ENCODE measurements at regions not wholly inside any gene's neighbourhood (a gene's known extent, or its start where the extent isn't known, plus 50 kb on each side); places are given as distances from the start of the nearest gene placed in this dataset.
"Not testable (repeated sequence)": the region's sequence is repeated elsewhere in the genome, so short reads cannot be mapped to it uniquely, and the experiment has no call there.

DNA sequence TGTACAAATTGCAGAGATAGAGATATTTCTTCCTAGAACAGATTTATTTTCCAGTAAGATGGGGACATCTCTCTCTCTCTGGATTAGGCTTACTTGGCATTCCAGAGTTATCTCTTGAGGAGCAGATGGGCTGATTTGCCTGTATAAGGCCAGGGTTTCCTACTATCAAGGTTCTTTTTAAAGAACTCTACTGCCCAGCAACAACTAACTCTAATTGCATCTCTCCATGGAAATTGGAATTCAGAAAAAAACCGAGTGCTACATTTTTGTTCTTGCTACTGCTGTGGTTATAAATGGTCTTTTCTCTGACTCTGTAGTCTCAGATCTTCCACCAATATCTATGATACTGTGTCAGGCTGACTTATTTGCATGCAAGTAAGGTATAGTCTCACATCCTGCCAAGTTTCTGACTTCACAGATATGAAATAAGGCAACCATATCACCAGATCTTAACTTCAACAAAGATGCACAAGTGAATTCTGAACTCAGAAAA lies 161.1 kb downstream of the CRPPA start:
- Mint-ChIP-seq H3K4me1 (ENCODE audit: low read depth) (no peaks in the 10 kb centered on the region), H3K4me3 (no peak overlapping the region), H3K36me3 (ENCODE audit: low read depth) (no peaks in the 10 kb centered on the region), H3K9me3 (no peaks in the 10 kb centered on the region), H3K27ac (no peak overlapping the region), H3K27me3 (ENCODE audit: insufficient read depth) (no peaks in the 10 kb centered on the region)
- intact Hi-C loops (cut with micrococcal nuclease): no loop called here
- no peak for DNase-seq (ENCODE audit: low spot score)

- intact Hi-C loops (cut with micrococcal nuclease); H3K4me3 Mint-ChIP-seq; H3K36me3 Mint-ChIP-seq (ENCODE audit: low read depth); H3K27me3 Mint-ChIP-seq (ENCODE audit: insufficient read depth); H3K27ac Mint-ChIP-seq; H3K4me1 Mint-ChIP-seq (ENCODE audit: low read depth); DNase-seq (ENCODE audit: low spot score); H3K9me3 Mint-ChIP-seq: not testable (repeated sequence)
Observed at GRCh38 chr7:16256419-16256818, 164.9 kb downstream of the CRPPA start.

GRCh38 chr7:16255952-16256351 lies 165.4 kb downstream of the CRPPA start:
- DNase-seq (ENCODE audit: low spot score); H3K27me3 Mint-ChIP-seq (ENCODE audit: insufficient read depth); H3K36me3 Mint-ChIP-seq (ENCODE audit: low read depth); intact Hi-C loops (cut with micrococcal nuclease); H3K4me1 Mint-ChIP-seq (ENCODE audit: low read depth); H3K9me3 Mint-ChIP-seq; H3K4me3 Mint-ChIP-seq; H3K27ac Mint-ChIP-seq: not testable (repeated sequence)

DNA sequence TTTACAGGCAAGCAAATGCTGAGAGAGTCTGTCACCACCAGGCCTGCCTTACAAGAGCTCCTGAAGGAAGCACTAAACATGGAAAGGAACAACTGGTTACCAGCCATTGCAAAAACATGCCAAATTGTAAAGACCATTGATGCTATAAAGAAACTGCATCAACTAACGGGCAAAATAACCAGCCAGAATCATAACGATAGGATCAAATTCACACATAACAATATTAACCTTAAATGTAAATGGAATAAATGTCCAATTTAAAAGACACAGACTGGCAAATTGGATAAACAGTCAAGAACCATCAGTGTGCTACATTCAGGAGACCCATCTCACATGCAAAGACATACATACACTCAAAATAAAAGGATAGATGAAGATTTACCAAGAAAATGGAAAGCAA lies 170.7 kb downstream of the CRPPA start:
- DNase-seq (ENCODE audit: low spot score); intact Hi-C loops (cut with micrococcal nuclease); H3K27ac Mint-ChIP-seq; H3K4me3 Mint-ChIP-seq; H3K27me3 Mint-ChIP-seq (ENCODE audit: insufficient read depth); H3K4me1 Mint-ChIP-seq (ENCODE audit: low read depth); H3K36me3 Mint-ChIP-seq (ENCODE audit: low read depth): not testable (repeated sequence)
- H3K9me3 Mint-ChIP-seq: peaks cover 11% of the 10 kb centered on the region

DNA sequence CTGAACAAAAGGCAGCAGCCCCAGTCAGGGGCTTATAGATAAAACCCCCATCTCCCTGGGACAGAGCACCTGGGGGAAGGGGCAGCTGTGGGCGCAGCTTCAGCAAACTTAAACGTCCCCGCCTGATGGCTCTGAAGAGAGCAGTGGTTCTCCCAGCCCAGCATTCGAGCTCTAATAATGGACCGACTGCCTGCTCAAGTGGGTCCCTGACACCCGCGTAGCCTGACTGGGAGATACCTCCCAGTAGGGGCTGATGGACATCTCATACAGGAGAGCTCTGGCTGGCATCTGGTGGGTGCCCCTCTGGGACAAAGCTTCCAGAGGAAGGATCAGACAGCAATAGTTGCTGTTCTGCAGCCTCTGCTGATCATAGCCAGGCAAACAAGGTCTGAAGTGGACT lies 172.1 kb downstream of the CRPPA start:
- intact Hi-C loops (cut with micrococcal nuclease); H3K4me1 Mint-ChIP-seq (ENCODE audit: low read depth); H3K27ac Mint-ChIP-seq; H3K4me3 Mint-ChIP-seq; H3K27me3 Mint-ChIP-seq (ENCODE audit: insufficient read depth); DNase-seq (ENCODE audit: low spot score); H3K9me3 Mint-ChIP-seq; H3K36me3 Mint-ChIP-seq (ENCODE audit: low read depth): not testable (repeated sequence)

DNA sequence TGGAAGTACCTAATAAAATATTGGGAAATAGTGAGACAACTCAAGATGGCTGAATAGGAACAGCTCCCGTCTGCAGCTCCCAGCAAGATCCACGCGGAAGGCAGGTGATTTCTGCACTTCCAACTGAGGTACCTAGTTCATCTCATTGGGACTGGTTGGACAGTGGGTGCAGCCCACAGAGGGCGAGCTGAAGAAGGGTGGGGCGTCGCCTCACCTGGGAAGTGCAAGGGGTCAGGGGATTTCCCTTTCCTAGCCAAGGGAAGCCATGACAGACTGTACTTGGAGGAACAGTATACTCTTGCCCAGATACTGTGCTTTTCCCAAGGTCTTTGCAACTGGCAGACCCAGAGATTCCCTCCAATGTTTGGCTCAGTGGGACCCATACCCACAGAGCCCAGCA lies 172.8 kb downstream of the CRPPA start:
- H3K4me3 Mint-ChIP-seq; H3K4me1 Mint-ChIP-seq (ENCODE audit: low read depth); H3K27ac Mint-ChIP-seq; H3K27me3 Mint-ChIP-seq (ENCODE audit: insufficient read depth); intact Hi-C loops (cut with micrococcal nuclease); H3K9me3 Mint-ChIP-seq; H3K36me3 Mint-ChIP-seq (ENCODE audit: low read depth); DNase-seq (ENCODE audit: low spot score): not testable (repeated sequence)

GRCh38 chr7:16244469-16244868 lies 176.9 kb downstream of the CRPPA start:
- intact Hi-C loops (cut with micrococcal nuclease): no loop called here
- DNase-seq (ENCODE audit: low spot score): no peak
- no peak overlapping the region for H3K27ac Mint-ChIP-seq
- H3K9me3 Mint-ChIP-seq: peaks cover 3% of the 10 kb centered on the region
- H3K36me3 Mint-ChIP-seq (ENCODE audit: low read depth): no peaks in the 10 kb centered on the region
- H3K27me3 Mint-ChIP-seq (ENCODE audit: insufficient read depth): no peaks in the 10 kb centered on the region
- H3K4me3 Mint-ChIP-seq: no peak overlapping the region
- no peaks in the 10 kb centered on the region for H3K4me1 Mint-ChIP-seq (ENCODE audit: low read depth)

- DNase-seq (ENCODE audit: low spot score): no peak
- Mint-ChIP-seq H3K27ac (no peak overlapping the region), H3K4me3 (no peak overlapping the region), H3K9me3 (no peaks in the 10 kb centered on the region), H3K36me3 (ENCODE audit: low read depth) (no peaks in the 10 kb centered on the region), H3K27me3 (ENCODE audit: insufficient read depth) (no peaks in the 10 kb centered on the region), H3K4me1 (ENCODE audit: low read depth) (no peaks in the 10 kb centered on the region)
- intact Hi-C loops (cut with micrococcal nuclease): no loop called here
Observed at GRCh38 chr7:16242920-16243319, 178.4 kb downstream of the CRPPA start.

DNA sequence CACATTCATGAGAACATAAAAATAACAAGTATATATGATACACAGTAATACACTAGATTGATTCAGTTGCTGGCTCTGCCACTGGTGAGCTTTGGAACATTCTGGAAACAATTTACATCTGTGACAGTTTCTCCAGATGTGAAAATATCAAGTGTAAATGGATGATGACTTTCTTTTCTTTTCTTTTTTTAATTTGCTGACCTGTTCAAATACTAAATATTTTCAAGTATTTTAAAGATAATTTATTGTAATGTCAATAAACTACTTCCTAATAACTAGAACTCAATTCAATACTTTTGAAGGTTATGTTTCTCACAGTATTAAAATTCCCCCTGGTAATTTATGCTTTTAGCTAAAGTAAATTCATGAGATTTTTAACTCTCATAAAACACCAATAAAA lies 180.3 kb downstream of the CRPPA start:
- no peak overlapping the region for H3K4me3 Mint-ChIP-seq
- H3K36me3 Mint-ChIP-seq (ENCODE audit: low read depth): no peaks in the 10 kb centered on the region
- intact Hi-C loops (cut with micrococcal nuclease): no loop called here
- no peaks in the 10 kb centered on the region for H3K27me3 Mint-ChIP-seq (ENCODE audit: insufficient read depth)
- H3K27ac Mint-ChIP-seq: no peak overlapping the region
- no peak for DNase-seq (ENCODE audit: low spot score)
- H3K4me1 Mint-ChIP-seq (ENCODE audit: low read depth): no peaks in the 10 kb centered on the region
- no peaks in the 10 kb centered on the region for H3K9me3 Mint-ChIP-seq

DNA sequence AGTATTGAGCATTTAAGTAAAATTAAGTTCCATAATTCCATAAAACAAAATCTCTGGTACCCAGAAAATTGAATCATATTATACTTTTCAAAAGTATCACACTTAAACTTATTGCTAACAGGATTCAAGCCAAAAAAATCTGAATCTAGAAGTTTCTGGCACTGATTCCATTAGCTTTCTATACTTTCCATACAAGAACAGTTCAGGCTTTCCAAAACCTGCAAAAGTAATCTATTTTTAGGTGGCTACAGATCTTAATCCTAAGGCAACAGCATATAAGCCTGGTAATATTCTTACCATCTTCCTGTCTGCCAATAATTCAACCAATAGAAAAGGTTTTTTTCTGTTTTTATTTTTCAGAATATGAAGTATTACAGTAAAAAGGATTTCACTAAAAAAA lies 185.0 kb downstream of the CRPPA start:
- H3K9me3 Mint-ChIP-seq: no peaks in the 10 kb centered on the region
- H3K4me3 Mint-ChIP-seq: no peak overlapping the region
- no peak overlapping the region for H3K27ac Mint-ChIP-seq
- no peaks in the 10 kb centered on the region for H3K4me1 Mint-ChIP-seq (ENCODE audit: low read depth)
- no peaks in the 10 kb centered on the region for H3K27me3 Mint-ChIP-seq (ENCODE audit: insufficient read depth)
- no peaks in the 10 kb centered on the region for H3K36me3 Mint-ChIP-seq (ENCODE audit: low read depth)
- DNase-seq (ENCODE audit: low spot score): no peak
- intact Hi-C loops (cut with micrococcal nuclease): no loop called here

DNA sequence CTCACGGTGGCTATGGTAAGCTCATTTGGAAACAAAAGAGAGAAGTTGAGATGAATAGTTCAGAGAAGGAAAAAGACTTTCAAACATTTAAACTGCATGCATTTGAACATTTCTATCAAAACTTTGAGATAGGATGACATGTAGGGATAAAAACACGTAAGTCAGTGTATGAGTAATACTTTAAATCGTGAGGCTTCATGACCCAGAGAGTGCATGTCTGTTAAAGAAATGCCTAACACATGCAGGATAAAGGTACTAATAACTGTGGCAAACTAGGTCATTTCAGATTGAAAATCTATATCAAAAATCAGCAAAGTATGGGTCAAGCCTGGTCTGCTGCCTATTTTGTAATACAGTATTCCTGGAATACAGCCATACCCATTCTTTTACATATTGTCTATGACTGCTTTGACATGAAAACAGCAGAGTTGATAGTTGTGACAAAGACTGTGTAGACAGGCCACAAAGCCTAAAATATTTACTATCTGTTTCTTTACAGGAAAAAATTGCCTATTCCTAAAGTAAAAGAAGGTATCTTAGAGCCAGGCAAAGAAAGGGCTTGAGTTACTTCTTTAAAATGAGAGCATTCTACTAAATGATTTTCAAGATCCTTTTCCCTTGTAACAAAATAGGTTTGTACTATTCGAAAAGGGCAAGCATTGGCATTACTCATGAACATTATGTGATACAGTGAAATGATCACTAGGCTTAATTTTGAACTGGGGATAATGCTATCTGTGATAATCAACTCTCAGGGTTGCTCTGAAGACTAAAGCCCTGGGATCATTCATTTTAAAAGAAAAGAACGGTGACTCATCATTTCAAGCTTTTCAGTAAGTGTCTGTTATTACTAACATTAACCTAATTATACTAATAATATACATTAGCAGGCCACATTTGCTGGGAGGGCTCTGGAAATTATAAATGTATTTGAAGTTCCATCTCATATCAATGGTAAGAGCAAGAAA lies 185.9 kb downstream of the CRPPA start:
- Mint-ChIP-seq H3K4me1 (ENCODE audit: low read depth) (no peaks in the 10 kb centered on the region), H3K36me3 (ENCODE audit: low read depth) (no peaks in the 10 kb centered on the region), H3K9me3 (peaks cover 2% of the 10 kb centered on the region), H3K27me3 (ENCODE audit: insufficient read depth) (no peaks in the 10 kb centered on the region), H3K27ac (no peak overlapping the region), H3K4me3 (no peak overlapping the region)
- no peak for DNase-seq (ENCODE audit: low spot score)
- intact Hi-C loops (cut with micrococcal nuclease): no loop called here

- Mint-ChIP-seq H3K4me3 (no peak overlapping the region), H3K27ac (no peak overlapping the region), H3K36me3 (ENCODE audit: low read depth) (no peaks in the 10 kb centered on the region), H3K9me3 (peaks cover 10% of the 10 kb centered on the region), H3K4me1 (ENCODE audit: low read depth) (no peaks in the 10 kb centered on the region), H3K27me3 (ENCODE audit: insufficient read depth) (no peaks in the 10 kb centered on the region)
- no peak for DNase-seq (ENCODE audit: low spot score)
- intact Hi-C loops (cut with micrococcal nuclease): no loop called here
Observed at GRCh38 chr7:16234493-16235146, 186.7 kb downstream of the CRPPA start.

DNA sequence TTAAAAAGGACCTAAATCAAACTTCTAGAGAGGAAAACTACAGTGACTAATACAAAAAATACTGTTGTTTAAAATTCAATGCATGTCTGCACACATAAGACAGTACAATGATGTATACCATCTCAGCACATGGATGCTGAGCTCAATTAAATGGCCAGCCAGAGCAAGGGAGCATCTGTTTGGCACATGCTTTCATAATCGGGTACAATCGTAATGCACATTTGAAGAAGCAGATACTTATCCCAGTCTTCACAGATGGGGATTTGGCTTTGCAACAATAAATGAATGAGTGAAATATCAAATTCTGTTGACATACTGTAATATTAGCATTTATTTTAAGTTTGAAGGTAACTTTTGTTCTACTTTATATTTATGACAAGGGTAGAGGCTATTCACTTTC lies 187.8 kb downstream of the CRPPA start:
- DNase-seq (ENCODE audit: low spot score): no peak
- Mint-ChIP-seq H3K4me3 (no peak overlapping the region), H3K27ac (no peak overlapping the region), H3K4me1 (ENCODE audit: low read depth) (no peaks in the 10 kb centered on the region), H3K36me3 (ENCODE audit: low read depth) (no peaks in the 10 kb centered on the region), H3K9me3 (peaks cover 10% of the 10 kb centered on the region), H3K27me3 (ENCODE audit: insufficient read depth) (no peaks in the 10 kb centered on the region)
- intact Hi-C loops (cut with micrococcal nuclease): no loop called here
